OCI-LY7 (cell line): ENCODE measurements at regions not wholly inside any gene's neighbourhood (a gene's known extent, or its start where the extent isn't known, plus 50 kb on each side); places are given as distances from the start of the nearest gene placed in this dataset.

Source experiments
- BruUV-seq: library from RNA; stranded (reverse); fragments of 400-500 nt; replicated peaks from 2 replicates; lab custom pipeline; 2021; lab: Mats Ljungman, UMichigan
- CTCF ChIA-PET: fragments of 300-600 bp; sonication (Branson Sonifier 250); formaldehyde crosslinking; loops from one replicate; lab custom pipeline; 2022; ENCODE audit warnings: antibody characterized with exemption; ENCODE audit not compliant: unreplicated experiment; lab: Charles Lee
- POLR2A ChIA-PET: fragments of 300-600 bp; sonication (Branson Sonifier 250); formaldehyde crosslinking; loops from one replicate; lab custom pipeline; 2022; ENCODE audit warnings: antibody characterized with exemption; lab: Charles Lee
- DNase-seq: peaks from one replicate; pipeline ENCODE4 v3.0.0-alpha.2; 2015; ENCODE audit warnings: low spot score
- H2AFZ ChIP-seq: fragments of 200-600 bp; sonication (generic), shearing (Covaris generic); 2 replicates; pipeline ENCODE4 v1.6.1; 2014; ENCODE audit warnings: mild to moderate bottlenecking, antibody characterized with exemption, low read length, moderate library complexity
- H3K27ac ChIP-seq: fragments of 200-600 bp; sonication (generic); 2 replicates; pipeline ENCODE4 v1.5.1; 2014; ENCODE audit warnings: mixed run types, low read depth, mild to moderate bottlenecking, moderate library complexity, low read length, inconsistent platforms; ENCODE audit not compliant: poor library complexity, severe bottlenecking
- H3K36me3 ChIP-seq: fragments of 200-600 bp; sonication (generic); 2 replicates; pipeline ENCODE4 v1.6.1; 2014; ENCODE audit warnings: mild to moderate bottlenecking, antibody characterized with exemption, low read length, moderate library complexity, mixed read lengths; ENCODE audit not compliant: insufficient read depth
- H3K4me1 ChIP-seq: fragments of 200-600 bp; sonication (generic); 2 replicates; pipeline ENCODE4 v1.5.1; 2014; ENCODE audit warnings: mild to moderate bottlenecking, low read length; ENCODE audit not compliant: insufficient read depth, poor library complexity, severe bottlenecking
- H3K4me2 ChIP-seq: fragments of 200-600 bp; sonication (generic); 2 replicates; pipeline ENCODE4 v1.6.1; 2014; ENCODE audit warnings: mild to moderate bottlenecking, low read length
- H3K4me3 ChIP-seq: fragments of 200-600 bp; sonication (generic); 2 replicates; pipeline ENCODE4 v1.5.1; 2014; ENCODE audit warnings: mild to moderate bottlenecking, low read depth, low read length; ENCODE audit not compliant: poor library complexity, severe bottlenecking
- H3K79me2 ChIP-seq: fragments of 200-600 bp; sonication (generic); 2 replicates; pipeline ENCODE4 v1.6.1; 2016; ENCODE audit warnings: low read depth, mild to moderate bottlenecking, low read length, moderate library complexity, mixed read lengths; ENCODE audit not compliant: insufficient read depth
- H3K9me2 ChIP-seq: fragments of 200-600 bp; sonication (generic); 2 replicates; pipeline ENCODE4 v1.6.1; 2016; ENCODE audit warnings: mild to moderate bottlenecking, low read length, mixed read lengths; ENCODE audit not compliant: insufficient read depth
- H3K9me3 ChIP-seq: fragments of 200-600 bp; sonication (generic); 2 replicates; pipeline ENCODE4 v1.6.1; 2014; ENCODE audit warnings: mild to moderate bottlenecking, mixed run types, low read length, mixed read lengths
- H4K20me1 ChIP-seq: fragments of 200-600 bp; sonication (generic); 2 replicates; pipeline ENCODE4 v1.6.1; 2014; ENCODE audit warnings: mild to moderate bottlenecking, antibody characterized with exemption, low read length, moderate library complexity, mixed read lengths; ENCODE audit not compliant: insufficient read depth
- EZH2phosphoT487 ChIP-seq: fragments of 200-600 bp; sonication (generic); IDR thresholded peaks from 2 replicates; pipeline ENCODE4 v1.6.1; 2018; ENCODE audit warnings: low read depth, borderline replicate concordance, mild to moderate bottlenecking, mixed run types, antibody characterized with exemption, low read length, moderate library complexity, mixed read lengths
- intact Hi-C: fragments of 100-400 bp; cut with micrococcal nuclease; formaldehyde crosslinking; loops from one replicate; pipeline ENCODE4 v1.10.0; 2022; ENCODE audit not compliant: unreplicated experiment
- TF ChIP-seq, protein P1 (sequence below): fragments of 200-600 bp; sonication (generic); conservative IDR thresholded peaks from 2 replicates; pipeline ENCODE4 v1.5.1; 2014; ENCODE audit warnings: mild to moderate bottlenecking, antibody characterized with exemption, low read length, moderate library complexity, mixed read lengths

DNA sequence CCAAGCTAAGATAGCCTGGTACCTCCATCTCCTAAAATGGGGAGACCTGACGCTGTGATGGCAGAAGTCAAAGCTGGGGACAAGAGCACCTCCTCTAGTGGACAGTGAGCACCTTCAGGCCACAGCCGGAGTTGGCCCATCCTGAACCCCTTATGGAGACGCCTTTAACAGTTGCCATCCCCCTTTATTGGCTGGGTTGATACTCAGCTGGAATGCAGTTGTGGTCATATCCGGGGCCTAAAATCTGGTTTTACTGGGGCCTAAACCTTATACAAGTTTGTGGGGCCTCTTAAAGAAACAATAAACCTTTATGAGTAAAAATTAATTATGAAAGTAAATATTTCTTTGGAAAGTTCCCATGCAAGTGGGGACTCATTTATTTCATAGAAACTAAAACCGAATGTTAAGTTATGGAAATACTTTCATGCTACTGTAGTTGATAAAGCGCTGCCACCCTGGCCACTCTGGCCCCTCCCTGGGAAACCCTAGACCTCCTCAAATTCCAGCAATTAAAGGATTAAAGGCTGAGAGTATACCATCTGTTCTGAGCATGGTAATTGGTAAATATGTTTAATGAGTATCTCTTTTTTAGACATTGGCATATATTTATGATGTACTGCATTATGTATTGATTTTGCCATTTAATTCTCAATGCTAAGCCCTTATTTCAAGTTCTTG is 95.1 kb upstream of the SASH1 start:
- no peak overlapping the region for H2AFZ ChIP-seq
- H3K79me2 ChIP-seq = no peaks in the 10 kb centered on the region
- H3K9me2 ChIP-seq = no peaks in the 10 kb centered on the region
- BruUV-seq = no TSS peak
- H3K27ac ChIP-seq = no peak overlapping the region
- DNase-seq = no peak
- TF ChIP-seq EZH2phosphoT487 = no peak
- TF ChIP-seq, protein P1, sequence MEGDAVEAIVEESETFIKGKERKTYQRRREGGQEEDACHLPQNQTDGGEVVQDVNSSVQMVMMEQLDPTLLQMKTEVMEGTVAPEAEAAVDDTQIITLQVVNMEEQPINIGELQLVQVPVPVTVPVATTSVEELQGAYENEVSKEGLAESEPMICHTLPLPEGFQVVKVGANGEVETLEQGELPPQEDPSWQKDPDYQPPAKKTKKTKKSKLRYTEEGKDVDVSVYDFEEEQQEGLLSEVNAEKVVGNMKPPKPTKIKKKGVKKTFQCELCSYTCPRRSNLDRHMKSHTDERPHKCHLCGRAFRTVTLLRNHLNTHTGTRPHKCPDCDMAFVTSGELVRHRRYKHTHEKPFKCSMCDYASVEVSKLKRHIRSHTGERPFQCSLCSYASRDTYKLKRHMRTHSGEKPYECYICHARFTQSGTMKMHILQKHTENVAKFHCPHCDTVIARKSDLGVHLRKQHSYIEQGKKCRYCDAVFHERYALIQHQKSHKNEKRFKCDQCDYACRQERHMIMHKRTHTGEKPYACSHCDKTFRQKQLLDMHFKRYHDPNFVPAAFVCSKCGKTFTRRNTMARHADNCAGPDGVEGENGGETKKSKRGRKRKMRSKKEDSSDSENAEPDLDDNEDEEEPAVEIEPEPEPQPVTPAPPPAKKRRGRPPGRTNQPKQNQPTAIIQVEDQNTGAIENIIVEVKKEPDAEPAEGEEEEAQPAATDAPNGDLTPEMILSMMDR = no peak
- POLR2A ChIA-PET = no interaction called here
- intact Hi-C loops = no loop called here
- no peaks in the 10 kb centered on the region for H3K4me1 ChIP-seq
- CTCF ChIA-PET = no interaction called here
- H3K9me3 ChIP-seq = no peaks in the 10 kb centered on the region
- no peak overlapping the region for H3K4me3 ChIP-seq
- H3K4me2 ChIP-seq = no peak overlapping the region
- H4K20me1 ChIP-seq = no peaks in the 10 kb centered on the region
- H3K36me3 ChIP-seq = no peaks in the 10 kb centered on the region

DNA sequence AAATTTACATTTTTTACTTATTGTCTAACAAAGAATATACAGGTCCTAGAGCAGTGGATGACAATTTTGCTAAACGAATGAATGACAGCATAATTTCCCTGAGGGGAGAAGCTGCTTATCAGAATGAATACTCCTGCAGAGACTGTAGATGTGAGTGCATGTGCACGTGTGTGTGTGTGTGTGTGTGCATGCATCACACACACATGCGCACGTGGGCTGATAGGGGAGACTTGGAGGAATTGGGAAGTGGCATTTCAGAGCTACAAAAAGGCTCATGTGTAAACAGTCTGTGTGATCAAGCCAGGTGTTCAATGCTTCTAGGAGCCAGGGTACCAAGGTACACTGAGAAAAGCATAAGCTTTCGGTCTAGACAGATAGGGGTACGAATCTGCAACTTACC is 93.5 kb upstream of the SASH1 start:
- Histone ChIP-seq H3K27ac (no peak overlapping the region), H3K4me1 (no peaks in the 10 kb centered on the region), H3K9me3 (no peaks in the 10 kb centered on the region), H3K9me2 (no peaks in the 10 kb centered on the region), H3K4me2 (no peak overlapping the region), H3K79me2 (no peaks in the 10 kb centered on the region), H3K36me3 (no peaks in the 10 kb centered on the region), H2AFZ (no peak overlapping the region), H3K4me3 (no peak overlapping the region), H4K20me1 (no peaks in the 10 kb centered on the region)
- CTCF ChIA-PET = no interaction called here
- POLR2A ChIA-PET = no interaction called here
- intact Hi-C loops = no loop called here
- no peak for TF ChIP-seq EZH2phosphoT487
- TF ChIP-seq, protein P1 = no peak
- BruUV-seq = no TSS peak
- DNase-seq = no peak

DNA sequence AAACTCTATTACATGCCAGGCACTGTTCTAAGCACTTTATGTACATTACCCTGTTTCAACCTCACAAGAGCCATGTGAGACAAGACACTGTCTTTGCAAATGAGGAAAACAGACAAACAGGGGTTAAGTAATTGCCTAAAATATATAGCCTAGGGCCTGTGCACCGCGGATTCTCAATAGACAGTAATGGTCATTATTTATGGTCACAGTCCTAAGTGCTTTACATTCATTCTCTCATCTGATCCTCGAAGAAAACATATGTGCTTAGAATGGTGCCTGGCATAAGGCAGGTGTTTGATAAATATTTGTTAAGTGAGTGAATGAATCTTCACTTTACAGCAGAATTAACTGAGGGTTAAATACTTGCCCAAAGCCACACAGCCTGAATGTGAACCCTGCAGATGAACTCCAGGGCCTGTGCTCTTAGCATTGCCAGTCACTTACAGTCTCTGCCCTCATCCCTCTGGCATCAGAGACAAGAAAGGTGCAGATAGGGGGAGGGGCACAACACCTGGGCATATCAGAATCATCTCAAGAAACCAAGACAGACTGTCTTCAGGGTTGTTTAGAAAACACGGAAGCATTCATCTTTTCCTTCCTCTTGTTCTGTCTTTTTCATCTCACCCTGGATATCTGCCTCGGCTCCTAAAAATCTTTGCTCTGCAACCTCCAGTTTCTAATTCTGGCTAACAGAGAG is 92.8 kb upstream of the SASH1 start:
- intact Hi-C loops = no loop called here
- POLR2A ChIA-PET = no interaction called here
- no TSS peak for BruUV-seq
- Histone ChIP-seq H3K9me2 (no peaks in the 10 kb centered on the region), H3K4me2 (no peak overlapping the region), H3K36me3 (no peaks in the 10 kb centered on the region), H3K4me3 (no peak overlapping the region), H3K4me1 (no peaks in the 10 kb centered on the region), H2AFZ (no peak overlapping the region), H3K9me3 (no peaks in the 10 kb centered on the region), H3K27ac (no peak overlapping the region), H4K20me1 (no peaks in the 10 kb centered on the region), H3K79me2 (no peaks in the 10 kb centered on the region)
- TF ChIP-seq, protein P1 = no peak
- TF ChIP-seq EZH2phosphoT487 = no peak
- CTCF ChIA-PET = no interaction called here
- no peak for DNase-seq
